ENCODE measurements at regions not wholly inside any gene's neighbourhood (a gene's known extent, or its start where the extent isn't known, plus 50 kb on each side); places are given as distances from the start of the nearest gene placed in this dataset.
"Not testable (repeated sequence)": the region's sequence is repeated elsewhere in the genome, so short reads cannot be mapped to it uniquely, and the experiment has no call there.

GRCh38 chr17:71633391-71633849, 487.4 kb upstream of the SOX9 start:
- Histone ChIP-seq H3K4me1 (ENCODE audit: control insufficient read depth, low read depth, low read length) (no peaks in the 10 kb centered on the region), H3K9ac (ENCODE audit: low read length) (no peak overlapping the region), H3K27ac (ENCODE audit: low read length) (no peak overlapping the region), H3K9me3 (ENCODE audit: control insufficient read depth, low read depth, low read length) (no peaks in the 10 kb centered on the region), H3K27me3 (ENCODE audit: control insufficient read depth, insufficient read depth, low read length) (no peaks in the 10 kb centered on the region), H3K4me3 (ENCODE audit: low read length) (no peak overlapping the region), H3K36me3 (ENCODE audit: control insufficient read depth, low read depth, low read length) (no peaks in the 10 kb centered on the region)

GRCh38 chr17:71634376-71634775, 486.4 kb upstream of the SOX9 start:
- Histone ChIP-seq H3K4me1 (ENCODE audit: control insufficient read depth, low read depth, low read length) (no peaks in the 10 kb centered on the region), H3K9me3 (ENCODE audit: control insufficient read depth, low read depth, low read length) (no peaks in the 10 kb centered on the region), H3K4me3 (ENCODE audit: low read length) (no peak overlapping the region), H3K36me3 (ENCODE audit: control insufficient read depth, low read depth, low read length) (no peaks in the 10 kb centered on the region), H3K9ac (ENCODE audit: low read length) (no peak overlapping the region), H3K27ac (ENCODE audit: low read length) (no peak overlapping the region), H3K27me3 (ENCODE audit: control insufficient read depth, insufficient read depth, low read length) (no peaks in the 10 kb centered on the region)

GRCh38 chr17:71635187-71635586, 485.6 kb upstream of the SOX9 start:
- no peaks in the 10 kb centered on the region for H3K4me1 ChIP-seq (ENCODE audit: control insufficient read depth, low read depth, low read length)
- H3K9ac ChIP-seq (ENCODE audit: low read length): no peak overlapping the region
- no peaks in the 10 kb centered on the region for H3K9me3 ChIP-seq (ENCODE audit: control insufficient read depth, low read depth, low read length)
- H3K27ac ChIP-seq (ENCODE audit: low read length): no peak overlapping the region
- H3K36me3 ChIP-seq (ENCODE audit: control insufficient read depth, low read depth, low read length): no peaks in the 10 kb centered on the region
- no peak overlapping the region for H3K4me3 ChIP-seq (ENCODE audit: low read length)
- H3K27me3 ChIP-seq (ENCODE audit: control insufficient read depth, insufficient read depth, low read length): no peaks in the 10 kb centered on the region

DNA sequence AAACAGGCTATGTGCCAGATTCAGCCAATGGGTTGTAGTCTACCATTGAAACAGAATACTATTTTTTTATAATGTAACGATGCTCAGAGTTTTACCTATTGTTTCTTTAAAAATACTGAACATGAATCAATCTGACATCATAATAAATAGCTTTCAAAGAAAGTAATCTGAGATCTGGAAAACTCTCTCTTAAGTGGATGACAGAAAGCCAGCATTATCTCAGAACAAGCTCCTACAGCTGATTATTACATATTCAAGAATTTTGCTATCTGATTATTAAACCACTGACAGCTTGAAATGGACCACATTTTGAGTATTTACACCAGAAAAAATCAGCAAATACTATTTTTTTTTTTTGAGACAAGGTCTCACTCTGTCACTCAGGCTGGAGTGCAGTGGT, 484.2 kb upstream of the SOX9 start:
- Histone ChIP-seq H3K9ac (ENCODE audit: low read length) (no peak overlapping the region), H3K9me3 (ENCODE audit: control insufficient read depth, low read depth, low read length) (no peaks in the 10 kb centered on the region), H3K27ac (ENCODE audit: low read length) (no peak overlapping the region), H3K4me1 (ENCODE audit: control insufficient read depth, low read depth, low read length) (no peaks in the 10 kb centered on the region), H3K36me3 (ENCODE audit: control insufficient read depth, low read depth, low read length) (no peaks in the 10 kb centered on the region), H3K27me3 (ENCODE audit: control insufficient read depth, insufficient read depth, low read length) (no peaks in the 10 kb centered on the region), H3K4me3 (ENCODE audit: low read length) (no peak overlapping the region)

- Histone ChIP-seq H3K9me3 (ENCODE audit: control insufficient read depth, low read depth, low read length) (no peaks in the 10 kb centered on the region), H3K27ac (ENCODE audit: low read length) (no peak overlapping the region), H3K4me3 (ENCODE audit: low read length) (no peak overlapping the region), H3K9ac (ENCODE audit: low read length) (no peak overlapping the region), H3K36me3 (ENCODE audit: control insufficient read depth, low read depth, low read length) (no peaks in the 10 kb centered on the region), H3K27me3 (ENCODE audit: control insufficient read depth, insufficient read depth, low read length) (no peaks in the 10 kb centered on the region), H3K4me1 (ENCODE audit: control insufficient read depth, low read depth, low read length) (no peaks in the 10 kb centered on the region)
Observed at GRCh38 chr17:71638668-71639067, 482.2 kb upstream of the SOX9 start.

DNA sequence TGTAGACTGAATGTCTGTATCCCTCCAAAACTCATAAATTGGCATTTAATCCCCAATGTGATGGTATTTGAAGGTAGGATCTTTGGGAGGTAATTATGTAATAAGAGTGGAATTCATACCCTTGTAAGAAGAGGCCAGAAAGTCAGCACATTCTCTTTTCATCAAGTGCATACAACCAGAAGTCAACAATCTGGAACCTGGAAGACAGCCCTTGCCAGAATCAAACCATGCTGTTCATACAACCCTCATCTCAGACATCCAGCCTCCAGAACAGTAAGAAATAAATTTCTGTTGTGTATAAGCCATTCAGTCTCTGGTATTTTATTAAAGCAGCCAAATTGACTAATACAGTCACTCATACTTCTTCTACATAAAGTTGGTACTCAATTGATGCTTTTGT, 481.0 kb upstream of the SOX9 start:
- H3K27me3 ChIP-seq (ENCODE audit: control insufficient read depth, insufficient read depth, low read length): no peaks in the 10 kb centered on the region
- no peaks in the 10 kb centered on the region for H3K4me1 ChIP-seq (ENCODE audit: control insufficient read depth, low read depth, low read length)
- H3K27ac ChIP-seq (ENCODE audit: low read length): no peak overlapping the region
- no peaks in the 10 kb centered on the region for H3K9me3 ChIP-seq (ENCODE audit: control insufficient read depth, low read depth, low read length)
- no peaks in the 10 kb centered on the region for H3K36me3 ChIP-seq (ENCODE audit: control insufficient read depth, low read depth, low read length)
- H3K4me3 ChIP-seq (ENCODE audit: low read length): no peak overlapping the region
- no peak overlapping the region for H3K9ac ChIP-seq (ENCODE audit: low read length)

DNA sequence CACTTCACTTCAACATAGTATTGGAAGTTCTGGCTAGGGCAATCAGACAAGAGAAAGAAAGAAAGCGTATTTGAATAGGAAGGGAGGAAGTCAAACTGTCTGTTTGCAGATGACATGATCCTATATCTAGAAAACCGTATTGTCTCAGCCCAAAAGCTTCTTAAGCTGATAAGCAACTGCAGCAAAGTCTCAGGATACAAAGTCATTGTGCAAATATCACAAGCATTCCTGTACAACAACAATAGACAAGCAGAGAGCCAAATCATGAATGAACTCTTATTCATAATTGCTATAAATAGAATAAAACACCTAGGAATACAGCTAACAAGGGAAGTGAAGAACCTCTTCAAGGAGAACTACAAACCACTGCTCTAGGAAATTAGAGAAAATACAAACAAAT, 473.9 kb upstream of the SOX9 start:
- not testable (repeated sequence) for H3K9me3 ChIP-seq (ENCODE audit: control insufficient read depth, low read depth, low read length); H3K27ac ChIP-seq (ENCODE audit: low read length)

GRCh38 chr17:71648342-71648741, 472.5 kb upstream of the SOX9 start:
- H3K27ac ChIP-seq (ENCODE audit: low read length); H3K36me3 ChIP-seq (ENCODE audit: control insufficient read depth, low read depth, low read length); H3K4me1 ChIP-seq (ENCODE audit: control insufficient read depth, low read depth, low read length); H3K4me3 ChIP-seq (ENCODE audit: low read length); H3K9me3 ChIP-seq (ENCODE audit: control insufficient read depth, low read depth, low read length); H3K27me3 ChIP-seq (ENCODE audit: control insufficient read depth, insufficient read depth, low read length); H3K9ac ChIP-seq (ENCODE audit: low read length): not testable (repeated sequence)

More for the DNA sequence above, 473.9 kb upstream of the SOX9 start:
- H3K9ac ChIP-seq (ENCODE audit: low read length); H3K27me3 ChIP-seq (ENCODE audit: control insufficient read depth, insufficient read depth, low read length); H3K4me1 ChIP-seq (ENCODE audit: control insufficient read depth, low read depth, low read length); H3K4me3 ChIP-seq (ENCODE audit: low read length); H3K36me3 ChIP-seq (ENCODE audit: control insufficient read depth, low read depth, low read length): not testable (repeated sequence)

GRCh38 chr17:71649941-71650350, 470.9 kb upstream of the SOX9 start:
- Histone ChIP-seq H3K9ac (ENCODE audit: low read length) (no peak overlapping the region), H3K9me3 (ENCODE audit: control insufficient read depth, low read depth, low read length) (no peaks in the 10 kb centered on the region), H3K27me3 (ENCODE audit: control insufficient read depth, insufficient read depth, low read length) (no peaks in the 10 kb centered on the region), H3K27ac (ENCODE audit: low read length) (no peak overlapping the region), H3K4me3 (ENCODE audit: low read length) (no peak overlapping the region), H3K4me1 (ENCODE audit: control insufficient read depth, low read depth, low read length) (no peaks in the 10 kb centered on the region), H3K36me3 (ENCODE audit: control insufficient read depth, low read depth, low read length) (no peaks in the 10 kb centered on the region)

GRCh38 chr17:71655542-71655941, 465.3 kb upstream of the SOX9 start:
- H3K9me3 ChIP-seq (ENCODE audit: control insufficient read depth, low read depth, low read length): no peaks in the 10 kb centered on the region
- no peak overlapping the region for H3K4me3 ChIP-seq (ENCODE audit: low read length)
- no peaks in the 10 kb centered on the region for H3K36me3 ChIP-seq (ENCODE audit: control insufficient read depth, low read depth, low read length)
- H3K4me1 ChIP-seq (ENCODE audit: control insufficient read depth, low read depth, low read length): no peaks in the 10 kb centered on the region
- H3K9ac ChIP-seq (ENCODE audit: low read length): no peak overlapping the region
- H3K27ac ChIP-seq (ENCODE audit: low read length): no peak overlapping the region
- no peaks in the 10 kb centered on the region for H3K27me3 ChIP-seq (ENCODE audit: control insufficient read depth, insufficient read depth, low read length)

- Histone ChIP-seq H3K4me1 (ENCODE audit: control insufficient read depth, low read depth, low read length) (no peaks in the 10 kb centered on the region), H3K36me3 (ENCODE audit: control insufficient read depth, low read depth, low read length) (no peaks in the 10 kb centered on the region), H3K27ac (ENCODE audit: low read length) (no peak overlapping the region), H3K4me3 (ENCODE audit: low read length) (no peak overlapping the region), H3K9me3 (ENCODE audit: control insufficient read depth, low read depth, low read length) (no peaks in the 10 kb centered on the region), H3K27me3 (ENCODE audit: control insufficient read depth, insufficient read depth, low read length) (no peaks in the 10 kb centered on the region), H3K9ac (ENCODE audit: low read length) (no peak overlapping the region)
Observed at GRCh38 chr17:71656964-71657858, 463.6 kb upstream of the SOX9 start.

DNA sequence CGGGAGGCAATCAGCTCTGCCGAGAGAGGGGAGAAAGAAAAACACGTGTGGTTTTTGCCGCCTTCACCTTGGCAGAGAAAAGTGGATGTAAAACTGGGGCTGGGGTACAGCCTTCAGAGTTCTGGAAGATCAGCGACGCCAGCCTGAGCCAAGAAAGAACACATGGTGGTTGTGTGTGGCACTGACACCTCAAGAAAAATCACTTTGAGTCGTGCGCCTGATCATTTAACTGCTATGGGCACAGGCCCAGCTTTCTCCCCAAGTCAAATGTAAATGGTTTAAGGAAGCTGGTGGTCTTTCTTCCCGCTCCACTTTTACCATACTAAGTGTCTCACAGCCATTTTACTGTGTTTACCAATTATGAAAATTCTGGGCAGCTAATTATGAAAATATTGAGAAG, 461.8 kb upstream of the SOX9 start:
- H3K36me3 ChIP-seq (ENCODE audit: control insufficient read depth, low read depth, low read length): no peaks in the 10 kb centered on the region
- H3K4me3 ChIP-seq (ENCODE audit: low read length): no peak overlapping the region
- H3K4me1 ChIP-seq (ENCODE audit: control insufficient read depth, low read depth, low read length): no peaks in the 10 kb centered on the region
- H3K9me3 ChIP-seq (ENCODE audit: control insufficient read depth, low read depth, low read length): no peaks in the 10 kb centered on the region
- H3K9ac ChIP-seq (ENCODE audit: low read length): no peak overlapping the region
- no peaks in the 10 kb centered on the region for H3K27me3 ChIP-seq (ENCODE audit: control insufficient read depth, insufficient read depth, low read length)
- no peak overlapping the region for H3K27ac ChIP-seq (ENCODE audit: low read length)

All from iPS-18a (cell line).